Breast epithelium (tissue), 4 donors: ENCODE measurements at regions not wholly inside any gene's neighbourhood (a gene's known extent, or its start where the extent isn't known, plus 50 kb on each side); places are given as distances from the start of the nearest gene placed in this dataset.

Source experiments
- DNase-seq, 2 donors: peaks; one replicate each; pipeline ENCODE4 v3.0.0-alpha.2; 2019; ENCODE audit warnings: low spot score in 2 of 2
- H3K27ac ChIP-seq, 2 donors: fragments of 200-600 bp; sonication (generic) in 1 of 2; one replicate each; pipeline ENCODE4 v1.5.1; 2016 to 2019; ENCODE audit warnings: mild to moderate bottlenecking in 1 of 2
- H3K27me3 ChIP-seq, 2 donors: fragments of 200-600 bp; sonication (generic) in 1 of 2; one replicate each; pipeline versions ENCODE4 v1.5.1 to v1.6.0; 2017 to 2019; ENCODE audit warnings: control low read depth in 1 of 2, mild to moderate bottlenecking in 1 of 2
- H3K36me3 ChIP-seq: fragments of 200-600 bp; one replicate; pipeline ENCODE4 v1.5.1; 2019
- H3K4me1 ChIP-seq, 2 donors: fragments of 200-600 bp; sonication (generic); one replicate each; pipeline ENCODE4 v1.5.1; 2016 to 2019; ENCODE audit warnings: control low read depth in 1 of 2
- H3K4me3 ChIP-seq, 3 donors: fragments of 200-600 bp; sonication (generic); 1 replicate in 2 of 3; 2 replicates in 1 of 3; pipeline ENCODE4 v1.5.1; 2016 to 2019; ENCODE audit warnings: mild to moderate bottlenecking in 3 of 3, moderate library complexity in 2 of 3
- H3K9me3 ChIP-seq, 2 donors: fragments of 200-600 bp; sonication (generic) in 1 of 2; one replicate each; pipeline ENCODE4 v1.5.1; 2016 to 2019; ENCODE audit warnings: control low read depth in 1 of 2
- CTCF ChIP-seq, 3 donors: fragments of 450-650 bp; IDR thresholded peaks; one replicate each; pipeline ENCODE4 v1.5.1; 2016 to 2017; ENCODE audit warnings: antibody characterized with exemption in 3 of 3, mild to moderate bottlenecking in 3 of 3, moderate library complexity in 3 of 3
- POLR2A ChIP-seq: fragments of 450-650 bp; IDR thresholded peaks from one replicate; pipeline ENCODE4 v1.6.1; 2016; ENCODE audit warnings: antibody characterized with exemption, mild to moderate bottlenecking, moderate library complexity
- POLR2AphosphoS5 ChIP-seq, 3 donors: sonication (generic); formaldehyde crosslinking; IDR thresholded peaks; one replicate each; pipeline ENCODE4 v1.6.1; 2017; ENCODE audit warnings: antibody characterized with exemption in 3 of 3
- intact Hi-C: fragments of 100-400 bp; cut with DNase I; formaldehyde crosslinking; loops from one replicate; pipeline ENCODE4 v1.15.1; 2023; ENCODE audit warnings: low total_unique reads

GRCh38 chr20:5401277-5401875 is 84.6 kb upstream of the PROKR2 start:
- TF ChIP-seq CTCF (IDR thresholded peaks at IDR 0.05) (no peak), POLR2A (no peak), POLR2AphosphoS5 (IDR thresholded peaks at IDR 0.05) (no peak)
- Histone ChIP-seq H3K36me3 (no peaks in the 10 kb centered on the region), H3K27me3 (no peaks in the 10 kb centered on the region), H3K9me3 (peaks cover 6 to 14% of the 10 kb centered on the region in 2 donors), H3K4me3 (no peak overlapping the region), H3K27ac (no peak overlapping the region), H3K4me1 (no peaks in the 10 kb centered on the region)
- intact Hi-C loops, result no loop called here
- no peak for DNase-seq

GRCh38 chr20:5400164-5400762 is 83.5 kb upstream of the PROKR2 start:
- Histone ChIP-seq H3K27me3 (no peaks in the 10 kb centered on the region), H3K4me1 (no peaks in the 10 kb centered on the region), H3K36me3 (no peaks in the 10 kb centered on the region), H3K9me3 (peaks cover 6 to 14% of the 10 kb centered on the region in 2 donors), H3K4me3 (no peak overlapping the region), H3K27ac (no peak overlapping the region)
- no peak for TF ChIP-seq CTCF (IDR thresholded peaks at IDR 0.05)
- TF ChIP-seq POLR2A, result no peak
- no peak for TF ChIP-seq POLR2AphosphoS5 (IDR thresholded peaks at IDR 0.05)
- DNase-seq, result no peak
- intact Hi-C loops, result no loop called here

- no peak for TF ChIP-seq CTCF (IDR thresholded peaks at IDR 0.05)
- TF ChIP-seq POLR2A, result no peak
- no peak for TF ChIP-seq POLR2AphosphoS5 (IDR thresholded peaks at IDR 0.05)
These were observed 80.6 kb upstream of the PROKR2 start for GRCh38 chr20:5397393-5397792.

GRCh38 chr20:5395932-5396727 is 79.4 kb upstream of the PROKR2 start:
- Histone ChIP-seq H3K27ac (no peak overlapping the region), H3K4me3 (no peak overlapping the region), H3K36me3 (no peaks in the 10 kb centered on the region), H3K4me1 (no peaks in the 10 kb centered on the region), H3K27me3 (no peaks in the 10 kb centered on the region), H3K9me3 (no peaks in the 10 kb centered on the region)
- DNase-seq, result no peak
- intact Hi-C loops, result no loop called here
- TF ChIP-seq POLR2AphosphoS5 (IDR thresholded peaks at IDR 0.05), result no peak
- no peak for TF ChIP-seq POLR2A
- no peak for TF ChIP-seq CTCF (IDR thresholded peaks at IDR 0.05)

More at GRCh38 chr20:5397393-5397792, 80.6 kb upstream of the PROKR2 start:
- H3K4me3 ChIP-seq, result no peak overlapping the region
- intact Hi-C loops, result no loop called here
- H3K27ac ChIP-seq, result no peak overlapping the region
- H3K27me3 ChIP-seq, result no peaks in the 10 kb centered on the region
- no peak for DNase-seq
- no peaks in the 10 kb centered on the region for H3K9me3 ChIP-seq
- no peaks in the 10 kb centered on the region for H3K4me1 ChIP-seq
- no peaks in the 10 kb centered on the region for H3K36me3 ChIP-seq
